Endothelial cell of umbilical vein (primary cell): ENCODE measurements at regions not wholly inside any gene's neighbourhood (a gene's known extent, or its start where the extent isn't known, plus 50 kb on each side); places are given as distances from the start of the nearest gene placed in this dataset.

Source experiments
- BruUV-seq: library from RNA; stranded (reverse); fragments of 400-500 nt; replicated peaks from 2 replicates; lab custom pipeline; 2021; lab: Mats Ljungman, UMichigan
- CTCF ChIA-PET: fragments of 300-600, 350-600 bp; sonication (Branson Sonifier 250); formaldehyde crosslinking; loops from one replicate; lab custom pipeline; 2021; ENCODE audit warnings: antibody characterized with exemption, inconsistent platforms; lab: Charles Lee
- POLR2A ChIA-PET: fragments of 300-600, 350-600 bp; sonication (Branson Sonifier 250); formaldehyde crosslinking; loops from one replicate; lab custom pipeline; 2021; ENCODE audit warnings: antibody characterized with exemption, inconsistent platforms; lab: Charles Lee
- DNase-seq: peaks from one replicate; pipeline ENCODE4 v3.0.0-alpha.2; 2011; ENCODE audit warnings: low read depth, low spot score
- FAIRE-seq: peaks from 2 replicates; lab custom pipeline; 2011; peaks lifted over from hg19 to GRCh38; lab: Jason Lieb, UNC
- H2AFZ ChIP-seq: 2 replicates; pipeline ENCODE4 v1.6.0; 2012; ENCODE audit warnings: low read depth, low read length, control low read depth, inconsistent platforms
- H3K27ac ChIP-seq: 2 replicates; pipeline ENCODE4 v1.5.1; 2011; ENCODE audit warnings: low read depth, mild to moderate bottlenecking, control low read depth, low read length, moderate library complexity; ENCODE audit not compliant: insufficient read depth
- H3K27me3 ChIP-seq, 2 experiments: 2 replicates each; pipeline versions ENCODE4 v1.6.0 to v1.6.1; 2011; ENCODE audit warnings: low read length in 2 of 2, mixed read lengths in 1 of 2; ENCODE audit not compliant: control insufficient read depth in 2 of 2, insufficient read depth in 2 of 2
- H3K36me3 ChIP-seq, 2 experiments: 2 replicates in 1 of 2; 3 replicates in 1 of 2; pipeline ENCODE4 v1.5.1; 2011; ENCODE audit warnings: low read length in 2 of 2, mild to moderate bottlenecking in 1 of 2, moderate library complexity in 1 of 2; ENCODE audit not compliant: control insufficient read depth in 2 of 2, insufficient read depth in 2 of 2; ENCODE audit errors: extremely low read depth in 1 of 2
- H3K4me1 ChIP-seq: 3 replicates; pipeline ENCODE4 v1.5.1; 2011; ENCODE audit warnings: mild to moderate bottlenecking, low read length; ENCODE audit not compliant: control insufficient read depth, insufficient read depth; ENCODE audit errors: extremely low read depth
- H3K4me2 ChIP-seq: 2 replicates; pipeline ENCODE4 v1.6.1; 2011; ENCODE audit warnings: low read length, control low read depth, mixed read lengths; ENCODE audit not compliant: insufficient read depth
- H3K4me3 ChIP-seq, 3 experiments: fragments of 200-600 bp in 1 of 3; sonication (generic), shearing (Covaris generic) in 1 of 3; replicated peaks in 1 of 3; 2 replicates each; pipeline ENCODE4 v1.5.1; 2011 to 2016; ENCODE audit warnings: control low read depth in 3 of 3, low read length in 3 of 3, mild to moderate bottlenecking in 2 of 3, inconsistent platforms in 1 of 3, low read depth in 1 of 3, moderate library complexity in 1 of 3; ENCODE audit not compliant: insufficient read depth in 1 of 3
- H3K79me2 ChIP-seq: 2 replicates; pipeline ENCODE4 v1.6.0; 2012; ENCODE audit warnings: low read length, inconsistent platforms; ENCODE audit not compliant: control insufficient read depth, insufficient read depth
- H3K9ac ChIP-seq: replicated peaks from 2 replicates; pipeline ENCODE3; 2011; ENCODE audit warnings: low read length, control low read depth; ENCODE audit not compliant: insufficient read depth; ENCODE audit errors: extremely low read depth
- H3K9me1 ChIP-seq: replicated peaks from 3 replicates; pipeline ENCODE4 v1.6.0; 2011; ENCODE audit warnings: mild to moderate bottlenecking, low read length; ENCODE audit not compliant: control insufficient read depth, insufficient read depth; ENCODE audit errors: extremely low read depth
- H3K9me3 ChIP-seq: replicated peaks from 2 replicates; pipeline ENCODE4 v1.5.1; 2012; ENCODE audit warnings: low read length, inconsistent platforms; ENCODE audit not compliant: control insufficient read depth, insufficient read depth
- H4K20me1 ChIP-seq: replicated peaks from 2 replicates; pipeline ENCODE3; 2011; ENCODE audit warnings: mild to moderate bottlenecking, low read length; ENCODE audit not compliant: control insufficient read depth, insufficient read depth; ENCODE audit errors: extremely low read depth
- FOS ChIP-seq: IDR thresholded peaks from 2 replicates; pipeline ENCODE4 v1.6.1; 2011; ENCODE audit warnings: mild to moderate bottlenecking, low read length, moderate library complexity, borderline replicate concordance; ENCODE audit not compliant: insufficient read depth
- GATA2 ChIP-seq: IDR thresholded peaks from 2 replicates; pipeline ENCODE4 v1.7.0; 2011; ENCODE audit warnings: low read depth, mild to moderate bottlenecking, moderate library complexity, mixed read lengths, low read length; ENCODE audit not compliant: insufficient read length, insufficient read depth
- JUN ChIP-seq: IDR thresholded peaks from 2 replicates; pipeline ENCODE4 v1.6.1; 2011; ENCODE audit warnings: borderline replicate concordance, low read depth; ENCODE audit not compliant: insufficient read length, insufficient read depth
- dilution Hi-C: fragments of 300-500 bp; cut with MboI; formaldehyde crosslinking; loops from one replicate; pipeline ENCODE4 v1.15.0; 2019; ENCODE audit warnings: low sequenced_read_pairs; ENCODE audit not compliant: extremely low pct_ligation_motif_present
- intact Hi-C: fragments of 100-400 bp; cut with micrococcal nuclease; formaldehyde crosslinking; loops from one replicate; pipeline ENCODE4 v1.10.0; 2022
- TF ChIP-seq, protein P1 (sequence below), 2 donors: IDR thresholded peaks; 1 replicate in 1 of 2; 2 replicates in 1 of 2; pipeline ENCODE4 v1.5.1; 2011; ENCODE audit warnings: low read length in 2 of 2, mild to moderate bottlenecking in 2 of 2, moderate library complexity in 2 of 2, control low read depth in 1 of 2, inconsistent platforms in 1 of 2, low read depth in 1 of 2; ENCODE audit not compliant: insufficient read depth in 1 of 2; ENCODE audit errors: extremely low read depth in 1 of 2
- TF ChIP-seq, protein P2 (sequence below): IDR thresholded peaks from 2 replicates; pipeline ENCODE4 v1.6.1; 2011; ENCODE audit not compliant: insufficient read depth, insufficient read length

DNA sequence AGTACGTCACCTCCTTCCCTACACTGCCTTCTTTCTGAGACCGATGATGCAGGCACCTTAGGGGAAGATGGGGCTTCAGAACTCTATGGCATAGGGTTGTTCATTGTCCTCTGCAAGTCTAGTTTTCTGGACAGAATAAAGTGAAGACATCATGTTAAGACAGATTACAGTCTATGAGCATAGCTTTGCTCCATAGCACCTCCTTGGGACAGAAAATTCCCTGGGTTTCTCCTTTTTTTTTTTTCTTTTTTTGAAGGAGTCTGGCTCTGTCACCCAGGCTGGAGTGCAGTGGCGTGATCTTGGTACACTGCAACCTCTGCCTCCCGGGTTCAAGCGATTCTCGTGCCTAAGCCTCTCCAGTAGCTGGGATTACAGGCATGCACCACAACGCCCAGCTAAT is 119.8 kb upstream of the CADM1 start:
- no peak overlapping the region for H3K27ac ChIP-seq
- dilution Hi-C loops (no loop called here), intact Hi-C loops (no loop called here)
- no peak overlapping the region for H3K4me3 ChIP-seq
- ChIA-PET CTCF (no interaction called here), POLR2A (no interaction called here)
- no peaks in the 10 kb centered on the region for H3K27me3 ChIP-seq
- H3K9ac ChIP-seq, result no peak overlapping the region
- peaks cover 2% of the 10 kb centered on the region for H3K9me3 ChIP-seq
- H3K79me2 ChIP-seq, result no peaks in the 10 kb centered on the region
- DNase-seq (no peak), FAIRE-seq (no peak)
- H3K4me1 ChIP-seq, result no peaks in the 10 kb centered on the region
- no peak overlapping the region for H2AFZ ChIP-seq
- no peak overlapping the region for H3K4me2 ChIP-seq
- H4K20me1 ChIP-seq, result no peaks in the 10 kb centered on the region
- TF ChIP-seq GATA2 (no peak), JUN (no peak)
- TF ChIP-seq, protein P1, sequence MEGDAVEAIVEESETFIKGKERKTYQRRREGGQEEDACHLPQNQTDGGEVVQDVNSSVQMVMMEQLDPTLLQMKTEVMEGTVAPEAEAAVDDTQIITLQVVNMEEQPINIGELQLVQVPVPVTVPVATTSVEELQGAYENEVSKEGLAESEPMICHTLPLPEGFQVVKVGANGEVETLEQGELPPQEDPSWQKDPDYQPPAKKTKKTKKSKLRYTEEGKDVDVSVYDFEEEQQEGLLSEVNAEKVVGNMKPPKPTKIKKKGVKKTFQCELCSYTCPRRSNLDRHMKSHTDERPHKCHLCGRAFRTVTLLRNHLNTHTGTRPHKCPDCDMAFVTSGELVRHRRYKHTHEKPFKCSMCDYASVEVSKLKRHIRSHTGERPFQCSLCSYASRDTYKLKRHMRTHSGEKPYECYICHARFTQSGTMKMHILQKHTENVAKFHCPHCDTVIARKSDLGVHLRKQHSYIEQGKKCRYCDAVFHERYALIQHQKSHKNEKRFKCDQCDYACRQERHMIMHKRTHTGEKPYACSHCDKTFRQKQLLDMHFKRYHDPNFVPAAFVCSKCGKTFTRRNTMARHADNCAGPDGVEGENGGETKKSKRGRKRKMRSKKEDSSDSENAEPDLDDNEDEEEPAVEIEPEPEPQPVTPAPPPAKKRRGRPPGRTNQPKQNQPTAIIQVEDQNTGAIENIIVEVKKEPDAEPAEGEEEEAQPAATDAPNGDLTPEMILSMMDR (IDR thresholded peaks at IDR 0.05; ENCODE audit: extremely low read depth in 1 of 2, insufficient read depth in 1 of 2, low read depth in 1 of 2, low read length in 2 of 2), result no peak
- no peaks in the 10 kb centered on the region for H3K9me1 ChIP-seq
- H3K36me3 ChIP-seq, result no peaks in the 10 kb centered on the region
- no TSS peak for BruUV-seq

DNA sequence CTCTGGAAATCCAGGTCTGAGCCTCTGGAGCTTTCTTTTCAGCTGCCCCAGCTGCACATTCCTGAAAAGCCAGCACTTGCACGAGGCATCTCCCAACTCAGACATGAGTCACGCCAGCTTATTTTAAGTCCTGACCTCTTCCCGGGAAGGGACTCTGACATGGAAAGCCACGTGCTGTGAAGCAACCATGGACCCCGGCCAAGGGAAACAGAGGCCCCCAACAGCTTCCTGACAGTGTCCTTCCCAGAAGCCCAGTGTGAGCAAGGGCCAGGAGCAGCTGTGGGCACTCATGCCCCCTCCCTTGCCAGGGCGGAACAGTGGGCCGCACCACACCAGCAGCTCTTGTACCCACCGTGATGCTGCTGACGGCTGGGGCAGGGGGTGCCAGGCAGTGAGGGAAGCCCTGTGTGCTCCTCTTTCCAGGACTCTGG is 118.8 kb upstream of the CADM1 start:
- Histone ChIP-seq H3K79me2 (no peaks in the 10 kb centered on the region), H3K27ac (no peak overlapping the region), H3K9me3 (peaks cover 2% of the 10 kb centered on the region), H4K20me1 (no peaks in the 10 kb centered on the region), H3K27me3 (no peaks in the 10 kb centered on the region), H3K4me1 (no peaks in the 10 kb centered on the region), H3K4me2 (no peak overlapping the region), H3K9me1 (no peaks in the 10 kb centered on the region), H2AFZ (no peak overlapping the region), H3K36me3 (no peaks in the 10 kb centered on the region), H3K9ac (no peak overlapping the region), H3K4me3 (no peak overlapping the region)
- dilution Hi-C loops (no loop called here), intact Hi-C loops (no loop called here)
- FAIRE-seq (no peak), DNase-seq (no peak)
- ChIA-PET CTCF (no interaction called here), POLR2A (no interaction called here)
- BruUV-seq, result no TSS peak
- peak; percentile 9 for TF ChIP-seq JUN
- no peak for TF ChIP-seq FOS
- TF ChIP-seq, protein P2, sequence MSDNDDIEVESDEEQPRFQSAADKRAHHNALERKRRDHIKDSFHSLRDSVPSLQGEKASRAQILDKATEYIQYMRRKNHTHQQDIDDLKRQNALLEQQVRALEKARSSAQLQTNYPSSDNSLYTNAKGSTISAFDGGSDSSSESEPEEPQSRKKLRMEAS, result peak; percentile 73
